ENCODE measurements at regions not wholly inside any gene's neighbourhood (a gene's known extent, or its start where the extent isn't known, plus 50 kb on each side); places are given as distances from the start of the nearest gene placed in this dataset.
"Not testable (repeated sequence)": the region's sequence is repeated elsewhere in the genome, so short reads cannot be mapped to it uniquely, and the experiment has no call there.

DNA sequence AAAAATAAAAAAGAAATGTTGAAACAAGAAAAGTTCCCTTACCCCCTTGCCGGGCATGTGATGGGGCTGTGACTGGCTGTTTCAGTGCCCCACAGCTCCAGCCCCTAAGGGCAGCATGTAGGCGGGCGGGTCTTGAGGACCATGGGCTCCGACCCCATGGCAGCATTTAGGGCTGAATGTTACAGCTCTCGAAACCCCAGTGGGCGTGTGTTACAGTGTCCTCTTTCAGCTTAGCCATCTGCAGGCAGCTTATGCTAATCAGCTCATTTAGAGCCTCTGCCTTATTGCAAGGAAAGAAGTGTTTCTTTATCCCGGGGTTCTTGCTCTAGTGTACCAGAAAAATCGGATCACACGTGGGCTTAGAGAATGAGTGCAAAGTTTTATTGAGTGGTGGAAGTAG is 497.4 kb upstream of the CYLC2 start:
- DNase-seq = no peak

DNA sequence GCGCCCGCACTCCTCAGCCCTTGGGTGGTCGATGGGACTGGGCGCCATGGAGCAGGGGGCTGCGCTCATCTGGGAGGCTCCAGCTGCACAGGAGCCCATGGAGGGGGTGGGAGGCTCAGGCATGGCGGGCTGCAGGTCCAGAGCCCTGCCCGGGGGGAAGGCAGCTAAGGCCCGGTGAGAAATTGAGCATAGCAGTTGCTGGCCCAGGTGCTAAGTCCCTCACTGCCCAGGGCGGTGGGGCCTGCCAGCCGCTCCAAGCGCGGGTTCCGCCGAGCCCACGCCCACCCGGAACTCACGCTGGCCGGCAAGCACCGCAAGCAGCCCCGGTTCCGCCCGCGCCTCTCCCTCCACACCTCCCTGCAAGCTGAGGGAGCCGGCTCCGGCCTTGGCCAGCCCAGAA is 508.2 kb upstream of the CYLC2 start:
- DNase-seq = not testable (repeated sequence)

DNA sequence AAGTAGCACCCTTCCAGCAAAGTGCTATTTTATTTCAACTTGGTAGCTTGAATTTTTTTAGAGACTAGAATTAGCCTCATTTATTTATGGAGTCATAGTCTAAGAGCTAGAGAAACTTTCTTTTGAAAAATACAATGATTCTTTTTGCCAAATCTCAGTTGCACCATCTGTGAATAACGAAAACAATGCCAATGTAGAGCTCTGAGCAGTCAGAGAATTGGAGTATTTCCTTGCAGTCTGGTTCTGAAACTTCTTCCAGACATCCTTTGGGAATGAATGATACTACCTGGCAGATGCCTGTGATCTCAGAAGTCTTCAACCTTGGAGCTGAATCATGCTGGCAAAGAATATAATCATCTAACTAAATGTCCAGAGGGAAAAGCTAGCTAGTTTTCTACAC is 511.5 kb upstream of the CYLC2 start:
- DNase-seq = no peak

- DNase-seq = no peak
Observed at GRCh38 chr9:102482776-102483175, 512.4 kb upstream of the CYLC2 start.

DNA sequence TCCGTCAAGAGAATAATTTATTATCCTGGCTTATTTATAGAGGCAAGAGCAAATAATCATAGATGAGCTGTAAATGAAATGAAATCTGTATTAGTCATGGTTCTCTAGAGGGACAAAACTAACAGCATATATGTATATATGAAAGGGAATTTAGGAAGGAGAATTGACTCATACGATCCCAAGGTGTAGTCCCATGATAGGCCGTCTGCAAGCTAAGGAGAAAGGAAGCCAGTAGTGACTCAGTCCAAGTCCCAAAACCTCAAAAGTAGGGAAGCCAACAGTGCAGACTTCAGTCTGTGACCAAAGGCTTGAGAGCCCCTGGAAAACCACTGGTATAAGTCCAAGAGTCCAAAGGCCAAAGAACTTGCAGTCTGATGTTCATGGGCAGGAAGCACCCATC is 515.9 kb upstream of the CYLC2 start:
- DNase-seq = no peak

DNA sequence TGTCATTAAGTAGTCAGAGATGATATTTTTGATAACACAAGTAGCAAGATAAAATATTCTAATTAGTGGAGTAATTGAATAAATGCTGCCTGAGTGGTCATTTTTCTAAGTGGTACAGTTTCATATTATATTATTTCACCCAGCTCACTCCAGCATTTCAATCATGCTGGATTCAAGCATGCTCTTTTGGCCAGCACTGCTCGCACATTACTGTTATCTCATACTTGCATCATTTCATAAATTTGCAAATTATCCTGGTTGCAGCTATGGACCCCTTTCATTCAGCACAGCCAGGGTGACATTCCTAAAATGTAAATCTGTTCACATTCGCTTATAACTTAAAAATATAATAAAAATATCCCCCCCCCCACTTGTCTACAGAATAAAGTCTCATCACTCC is 520.8 kb upstream of the CYLC2 start:
- no peak for DNase-seq

DNA sequence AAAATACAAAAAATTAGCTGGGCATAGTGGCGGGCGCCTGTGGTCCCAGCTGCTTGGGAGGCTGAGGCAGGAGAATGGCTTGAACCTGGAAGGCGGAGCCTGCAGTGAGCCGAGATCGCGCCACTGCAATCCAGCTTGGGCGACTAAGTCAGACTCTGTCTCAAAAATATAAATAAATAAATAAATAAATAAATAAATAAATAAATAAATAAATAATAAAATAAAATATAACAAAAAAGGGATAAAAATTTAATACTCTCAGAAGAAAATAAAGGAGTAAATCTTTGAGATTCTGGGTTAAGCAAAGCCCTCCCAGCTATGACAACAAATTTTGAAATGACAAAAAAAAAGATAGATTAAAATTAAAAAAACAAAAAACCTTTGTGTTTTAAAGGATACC is 525.7 kb upstream of the CYLC2 start:
- DNase-seq = not testable (repeated sequence)

DNA sequence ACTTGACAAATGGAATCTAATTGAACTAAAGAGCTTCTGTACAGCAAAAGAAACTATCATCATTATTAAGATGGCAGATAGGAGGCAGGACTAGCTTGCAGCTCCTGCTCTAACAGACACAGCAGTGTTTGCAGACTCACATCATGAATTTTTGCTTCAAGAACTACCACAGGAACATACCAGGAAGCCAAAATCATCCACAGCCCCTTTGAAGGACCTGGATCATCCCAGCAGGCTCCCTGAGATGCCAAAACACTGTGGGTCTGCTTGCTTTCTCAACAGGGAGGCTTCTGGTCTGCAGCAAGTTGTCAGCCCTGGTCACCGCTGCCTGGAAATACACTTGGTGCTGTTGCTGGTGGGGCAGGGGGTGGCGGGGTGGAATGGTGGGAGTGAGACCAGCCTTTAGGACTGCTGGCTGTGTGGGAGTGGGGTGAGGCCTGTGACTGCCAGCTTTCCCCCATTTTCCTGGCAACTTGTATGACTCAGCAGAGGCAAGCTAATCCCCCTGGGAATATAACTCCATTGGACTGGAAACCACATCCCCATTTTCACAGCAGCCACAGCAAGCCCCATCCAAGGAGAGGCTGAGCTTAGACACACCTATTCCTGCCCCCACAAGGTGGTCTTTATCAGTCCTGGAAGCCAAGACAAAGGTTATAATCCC is 533.8 kb upstream of the CYLC2 start:
- DNase-seq = no peak

DNA sequence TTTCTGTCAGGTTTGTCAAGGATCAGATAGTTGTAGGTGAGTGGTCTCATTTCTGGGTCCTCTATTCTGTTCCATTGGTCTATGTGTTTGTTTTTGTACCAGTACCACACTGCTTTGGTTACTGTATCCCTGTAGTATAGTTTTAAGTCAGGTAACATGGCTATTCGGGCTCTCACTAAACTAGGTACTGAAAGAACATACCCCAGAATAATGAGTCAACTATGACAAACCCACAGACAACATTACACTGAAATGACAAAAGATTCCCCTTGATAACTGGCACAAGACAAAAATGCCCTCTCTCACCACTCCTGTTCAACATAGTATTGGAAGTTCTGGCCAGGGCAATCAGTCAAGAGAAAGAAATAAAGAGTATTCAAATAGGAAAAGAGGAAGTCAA is 535.3 kb upstream of the CYLC2 start:
- DNase-seq = no peak

GRCh38 chr9:102456562-102456961 is 538.6 kb upstream of the CYLC2 start:
- no peak for DNase-seq

DNA sequence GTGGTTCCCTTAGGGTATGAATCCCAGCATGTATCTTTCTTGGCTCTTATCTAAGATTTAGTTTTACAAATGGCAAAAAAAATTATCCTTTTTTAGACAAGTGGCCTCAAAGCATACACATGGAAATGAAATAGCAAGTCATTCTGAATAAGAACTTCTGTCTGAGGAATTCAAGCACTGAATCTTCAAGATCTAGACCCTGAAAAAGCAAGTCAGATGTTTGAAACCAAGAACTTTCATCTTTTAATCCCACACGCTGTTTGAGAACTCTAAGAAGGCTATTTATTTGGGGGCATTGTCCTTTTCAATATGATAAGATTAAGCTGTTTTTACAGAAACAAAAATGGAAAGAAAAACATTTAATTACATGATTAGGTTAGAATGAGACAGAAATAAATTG is 549.2 kb upstream of the CYLC2 start:
- no peak for DNase-seq

DNA sequence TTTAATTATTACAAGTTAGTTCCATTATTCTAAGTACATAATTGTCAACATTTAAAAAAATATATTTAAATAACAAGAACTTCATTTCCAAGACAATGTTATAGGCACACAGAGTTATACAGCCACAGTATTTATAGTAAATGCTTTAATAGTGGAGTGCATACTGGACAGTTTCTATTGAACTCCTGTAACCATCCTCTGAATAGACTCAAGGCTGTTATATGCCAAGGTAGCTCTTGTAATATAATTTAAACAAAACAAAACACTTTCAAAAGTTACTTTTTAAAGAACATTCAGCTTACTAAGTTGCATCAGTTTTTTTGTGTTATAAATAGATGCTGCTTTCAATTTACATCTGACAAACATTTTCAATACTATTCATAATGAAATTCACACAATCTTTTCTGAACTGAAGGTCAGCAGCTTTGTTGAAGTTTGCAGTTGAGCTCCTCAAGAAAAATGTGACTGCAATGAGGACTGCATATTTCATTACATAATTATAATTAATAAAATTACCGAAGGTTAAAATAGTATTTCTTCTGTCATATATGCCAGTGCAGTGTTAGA is 549.9 kb upstream of the CYLC2 start:
- no peak for DNase-seq

DNA sequence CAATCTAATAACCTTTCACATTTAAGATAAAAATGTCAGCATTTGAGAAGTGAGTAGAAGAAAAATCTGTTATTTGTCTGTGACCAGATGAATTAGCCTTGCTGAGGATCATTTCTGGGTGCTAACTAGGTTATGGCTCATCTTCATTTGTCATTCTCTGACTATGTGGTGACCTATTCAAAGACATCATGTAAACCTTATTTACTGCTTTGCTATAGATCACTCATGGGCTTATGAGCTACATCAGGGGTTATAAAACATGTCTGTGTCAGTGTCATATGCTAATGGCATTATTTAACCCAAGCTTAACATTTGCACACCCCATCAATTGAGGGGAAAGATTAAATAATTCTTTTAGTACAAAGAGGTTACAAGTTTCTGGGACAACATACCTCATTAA is 555.5 kb upstream of the CYLC2 start:
- no peak for DNase-seq

- not testable (repeated sequence) for DNase-seq
Observed at GRCh38 chr9:102436599-102436998, 558.5 kb upstream of the CYLC2 start.

- DNase-seq = no peak
Observed at GRCh38 chr9:102435427-102435826, 559.7 kb upstream of the CYLC2 start.

DNA sequence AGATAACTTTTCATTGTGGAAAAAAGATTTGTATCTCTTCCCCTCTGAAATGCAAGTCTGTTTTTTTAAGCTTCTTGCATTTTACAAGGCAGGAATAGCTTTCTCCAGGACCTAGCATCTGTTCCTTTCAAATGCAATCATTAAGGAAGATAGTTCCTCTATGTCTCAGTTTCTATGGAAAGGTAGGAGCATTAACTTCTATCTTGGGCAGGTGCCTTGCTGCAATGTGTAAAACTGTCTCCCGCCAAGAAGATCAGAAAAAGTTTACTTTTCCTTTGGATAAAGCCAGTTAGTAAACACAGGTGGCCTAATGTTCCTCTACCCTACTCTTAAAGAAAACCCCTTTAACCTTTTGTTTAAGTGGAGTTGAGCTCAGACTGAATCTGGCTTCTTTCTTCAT is 560.6 kb upstream of the CYLC2 start:
- DNase-seq = no peak

DNA sequence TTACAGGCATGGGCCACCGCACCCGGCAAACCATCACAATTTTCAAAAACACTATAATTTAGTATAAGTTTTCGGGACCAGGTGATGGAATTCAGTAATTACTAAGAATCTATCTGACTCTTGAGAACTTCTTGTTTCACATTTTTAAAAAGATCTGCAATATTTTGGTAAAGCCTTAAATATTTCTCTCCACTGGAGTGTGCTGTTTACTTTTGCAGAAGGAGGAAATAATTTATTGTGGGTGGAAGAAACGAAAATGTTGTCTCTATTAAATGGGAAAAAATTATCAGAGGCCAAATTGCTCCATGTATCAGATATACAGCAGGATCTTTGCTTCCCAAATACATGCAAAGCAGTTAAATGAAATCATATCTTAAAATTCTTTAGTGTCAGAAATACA is 566.8 kb upstream of the CYLC2 start:
- no peak for DNase-seq

DNA sequence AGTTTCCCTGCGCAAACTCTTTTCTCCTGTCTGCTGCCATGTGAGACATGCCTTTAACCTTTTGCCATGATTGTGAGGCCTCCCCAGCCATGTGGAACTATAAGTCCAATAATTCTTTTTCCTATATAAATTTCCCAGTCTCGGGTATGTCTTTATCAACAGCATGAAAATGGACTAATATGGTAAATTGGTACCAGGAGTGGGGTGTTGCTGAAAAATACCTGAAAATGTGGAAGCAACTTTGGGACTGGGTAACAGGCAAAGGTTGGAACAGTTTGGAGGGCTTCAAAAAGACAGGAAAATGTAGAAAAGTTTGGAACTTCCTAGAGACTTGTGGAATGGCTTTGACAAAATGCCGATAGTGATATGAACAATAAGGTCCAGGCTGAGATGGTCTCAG is 578.9 kb upstream of the CYLC2 start:
- DNase-seq = not testable (repeated sequence)

GRCh38 chr9:102405218-102405867 is 589.8 kb upstream of the CYLC2 start:
- no peak for DNase-seq

GRCh38 chr9:102403514-102403913 is 591.6 kb upstream of the CYLC2 start:
- no peak for DNase-seq

DNA sequence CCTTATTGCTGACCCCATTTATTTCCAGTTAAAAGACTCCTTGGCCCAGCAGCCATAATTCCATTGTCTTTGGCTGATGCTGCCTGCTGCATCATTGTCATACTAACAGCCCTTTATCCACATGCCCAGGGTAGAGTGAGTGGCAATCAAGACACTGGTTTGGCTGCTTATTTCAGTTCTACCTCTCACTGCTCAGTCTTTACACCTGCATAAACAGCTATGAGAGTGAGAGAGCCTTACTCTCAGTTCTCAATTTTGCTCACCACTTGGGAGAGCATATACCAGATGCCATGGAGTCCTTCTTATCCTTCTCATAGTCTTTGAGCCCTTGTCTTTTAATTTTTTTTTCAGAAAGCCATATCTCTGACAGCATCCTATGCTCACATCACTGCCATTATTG is 596.9 kb upstream of the CYLC2 start:
- DNase-seq = no peak

- not testable (repeated sequence) for DNase-seq
Observed at GRCh38 chr9:102385620-102386019, 609.5 kb upstream of the CYLC2 start.

- DNase-seq = no peak
Observed at GRCh38 chr9:102362470-102363132, 624.2 kb upstream of the GRIN3A start.

- no peak for DNase-seq
Observed at GRCh38 chr9:102360846-102361245, 622.4 kb upstream of the GRIN3A start.
